Tibial nerve (tissue), 4 donors: ENCODE measurements at regions not wholly inside any gene's neighbourhood (a gene's known extent, or its start where the extent isn't known, plus 50 kb on each side); places are given as distances from the start of the nearest gene placed in this dataset.

ENCODE experiments used
- DNase-seq, 2 donors: peaks; one replicate each; pipeline ENCODE4 v3.0.0-alpha.2; 2019; ENCODE audit warnings: low spot score in 2 of 2
- H3K27ac ChIP-seq, 4 donors: fragments of 200-600 bp; sonication (generic) in 3 of 4; one replicate each; pipeline ENCODE4 v1.5.1; 2017 to 2019; ENCODE audit warnings: mild to moderate bottlenecking in 1 of 4
- H3K27me3 ChIP-seq, 2 donors: fragments of 200-600 bp; sonication (generic) in 1 of 2; one replicate each; pipeline versions ENCODE4 v1.5.1 to v1.6.0; 2017 to 2019
- H3K36me3 ChIP-seq, 3 donors: fragments of 200-600 bp; sonication (generic); one replicate each; pipeline ENCODE4 v1.5.1; 2018 to 2019
- H3K4me1 ChIP-seq, 4 donors: fragments of 200-600 bp; sonication (generic) in 3 of 4; one replicate each; pipeline ENCODE4 v1.5.1; 2017 to 2019
- H3K4me3 ChIP-seq, 4 donors: fragments of 200-600 bp; sonication (generic) in 3 of 4; one replicate each; pipeline ENCODE4 v1.5.1; 2017 to 2019; ENCODE audit warnings: mild to moderate bottlenecking in 1 of 4, moderate library complexity in 1 of 4
- H3K9me3 ChIP-seq, 4 donors: fragments of 200-600 bp; sonication (generic) in 3 of 4; one replicate each; pipeline ENCODE4 v1.5.1; 2017 to 2019
- EP300 ChIP-seq, 2 donors: sonication (generic); formaldehyde crosslinking; IDR thresholded peaks; one replicate each; pipeline ENCODE4 v1.6.1; 2017; ENCODE audit warnings: antibody characterized with exemption in 2 of 2, mild to moderate bottlenecking in 1 of 2
- POLR2A ChIP-seq, 2 donors: fragments of 450-650 bp; IDR thresholded peaks; one replicate each; pipeline ENCODE4 v1.6.1; 2017; ENCODE audit warnings: antibody characterized with exemption in 2 of 2, mild to moderate bottlenecking in 2 of 2, moderate library complexity in 2 of 2
- WGBS, 2 donors: methylation state at CpG; one replicate each; pipeline ENCODE4 v1.1.5; 2018; 5-methylcytosine and 5-hydroxymethylcytosine counted together
- TF ChIP-seq, protein P1 (sequence below), 5 experiments: fragments of 200-600 bp in 3 of 5; fragments of 450-650 bp in 2 of 5; sonication (generic) in 3 of 5; IDR thresholded peaks; one replicate each; pipeline ENCODE4 v1.5.1; 2016 to 2019; ENCODE audit warnings: antibody characterized with exemption in 5 of 5, mild to moderate bottlenecking in 3 of 5, moderate library complexity in 2 of 5

DNA sequence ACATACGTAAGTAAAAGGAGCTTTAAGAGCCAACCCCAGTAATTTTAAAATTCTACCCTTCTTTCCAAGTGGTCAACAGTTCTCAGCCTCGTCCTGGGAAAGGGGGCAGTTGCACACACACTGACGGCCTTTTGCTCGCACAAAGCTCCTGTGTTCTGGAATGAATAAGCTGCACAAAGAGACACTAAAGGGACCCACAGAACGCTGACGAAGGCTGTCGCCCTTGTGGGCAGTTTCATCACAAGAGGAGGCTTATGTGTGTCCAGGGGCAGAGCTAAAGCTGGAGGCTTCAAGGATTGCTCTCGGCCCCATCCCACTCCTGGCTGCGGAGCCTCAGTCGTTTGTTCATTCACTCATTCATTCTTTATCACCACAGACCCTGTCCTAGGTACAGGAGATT is 67.0 kb upstream of the NEK6 start:
- peaks cover 0 to 8% (median 0%) of the 10 kb centered on the region in 4 donors for H3K9me3 ChIP-seq
- TF ChIP-seq, protein P1, sequence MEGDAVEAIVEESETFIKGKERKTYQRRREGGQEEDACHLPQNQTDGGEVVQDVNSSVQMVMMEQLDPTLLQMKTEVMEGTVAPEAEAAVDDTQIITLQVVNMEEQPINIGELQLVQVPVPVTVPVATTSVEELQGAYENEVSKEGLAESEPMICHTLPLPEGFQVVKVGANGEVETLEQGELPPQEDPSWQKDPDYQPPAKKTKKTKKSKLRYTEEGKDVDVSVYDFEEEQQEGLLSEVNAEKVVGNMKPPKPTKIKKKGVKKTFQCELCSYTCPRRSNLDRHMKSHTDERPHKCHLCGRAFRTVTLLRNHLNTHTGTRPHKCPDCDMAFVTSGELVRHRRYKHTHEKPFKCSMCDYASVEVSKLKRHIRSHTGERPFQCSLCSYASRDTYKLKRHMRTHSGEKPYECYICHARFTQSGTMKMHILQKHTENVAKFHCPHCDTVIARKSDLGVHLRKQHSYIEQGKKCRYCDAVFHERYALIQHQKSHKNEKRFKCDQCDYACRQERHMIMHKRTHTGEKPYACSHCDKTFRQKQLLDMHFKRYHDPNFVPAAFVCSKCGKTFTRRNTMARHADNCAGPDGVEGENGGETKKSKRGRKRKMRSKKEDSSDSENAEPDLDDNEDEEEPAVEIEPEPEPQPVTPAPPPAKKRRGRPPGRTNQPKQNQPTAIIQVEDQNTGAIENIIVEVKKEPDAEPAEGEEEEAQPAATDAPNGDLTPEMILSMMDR (IDR thresholded peaks at IDR 0.05) = peak in 1 of 5 experiments; percentile 29
- TF ChIP-seq EP300 (IDR thresholded peaks at IDR 0.05) (peak; percentile 83 to 94), POLR2A (IDR thresholded peaks at IDR 0.05) (peak; percentile 8 to 45)
- no peaks in the 10 kb centered on the region for H3K27me3 ChIP-seq
- H3K27ac ChIP-seq = peak overlapping the region; percentile 62 to 95 (median 82)
- peak; percentile 26 to 35 for DNase-seq
- no peaks in the 10 kb centered on the region for H3K36me3 ChIP-seq
- no peak overlapping the region for H3K4me3 ChIP-seq
- 40 to 47% methylated on average over 10 of the region's 10 CpGs for WGBS, 2 donors
- peaks cover 0 to 15% (median 5%) of the 10 kb centered on the region in 4 donors for H3K4me1 ChIP-seq

DNA sequence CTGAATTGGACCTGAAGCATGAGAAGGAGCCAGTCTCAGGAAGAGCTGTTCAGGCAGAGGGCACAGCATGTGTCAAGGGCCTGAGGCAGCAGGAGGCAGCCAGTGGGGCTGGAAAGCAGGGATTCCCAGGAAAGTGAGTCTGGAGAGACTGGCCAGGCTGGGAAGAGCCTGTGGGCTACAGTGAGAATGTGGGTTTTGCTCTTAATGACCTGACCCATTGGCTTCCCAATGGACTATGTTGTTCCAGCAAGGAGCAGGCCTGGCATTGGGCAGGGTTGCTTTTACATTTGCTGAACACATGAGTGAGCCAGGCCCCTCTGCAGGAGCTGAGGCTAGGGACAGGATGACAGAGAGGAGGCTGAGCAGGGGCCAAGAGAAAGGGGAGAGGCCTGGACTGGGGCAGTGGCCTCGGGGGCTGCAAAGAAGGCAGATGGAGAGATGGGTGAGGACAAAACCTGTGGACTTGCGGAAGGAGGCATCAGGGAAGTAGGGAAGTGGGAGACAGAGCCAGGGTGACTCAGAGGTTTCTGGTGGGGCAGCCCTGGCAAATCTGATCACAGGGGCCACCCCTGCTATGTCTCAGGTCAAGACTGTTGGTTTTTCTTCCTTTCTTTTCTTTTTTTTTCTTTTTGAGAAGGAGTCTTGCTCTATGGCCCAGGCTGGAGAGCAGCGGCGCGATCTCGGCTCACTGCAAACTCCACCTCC is 65.9 kb upstream of the NEK6 start:
- peaks cover 0 to 17% (median 2%) of the 10 kb centered on the region in 4 donors for H3K9me3 ChIP-seq
- H3K4me1 ChIP-seq = peaks cover 0 to 15% (median 5%) of the 10 kb centered on the region in 4 donors
- 61 to 84% methylated on average over 6 of the region's 6 CpGs for WGBS, 2 donors
- H3K27me3 ChIP-seq = no peaks in the 10 kb centered on the region
- DNase-seq = no peak
- no peaks in the 10 kb centered on the region for H3K36me3 ChIP-seq
- TF ChIP-seq POLR2A (IDR thresholded peaks at IDR 0.05) = no peak
- TF ChIP-seq, protein P1 (IDR thresholded peaks at IDR 0.05) = no peak
- no peak for TF ChIP-seq EP300 (IDR thresholded peaks at IDR 0.05)
- H3K27ac ChIP-seq = peak overlapping the region; percentile 62 to 95 (median 82)
- no peak overlapping the region for H3K4me3 ChIP-seq

GRCh38 chr9:124196814-124197176 is 61.0 kb upstream of the NEK6 start:
- 93 to 94% methylated on average over 2 of the region's 2 CpGs for WGBS, 2 donors
- DNase-seq = no peak
- Histone ChIP-seq H3K4me1 (peaks cover 0 to 5% (median 2%) of the 10 kb centered on the region in 4 donors), H3K4me3 (no peak overlapping the region), H3K27me3 (no peaks in the 10 kb centered on the region), H3K9me3 (peaks cover 0 to 20% (median 2%) of the 10 kb centered on the region in 4 donors), H3K36me3 (no peaks in the 10 kb centered on the region), H3K27ac (no peak overlapping the region)
- TF ChIP-seq EP300 (IDR thresholded peaks at IDR 0.05) (no peak), POLR2A (IDR thresholded peaks at IDR 0.05) (no peak)
- TF ChIP-seq, protein P1 (IDR thresholded peaks at IDR 0.05) = no peak

DNA sequence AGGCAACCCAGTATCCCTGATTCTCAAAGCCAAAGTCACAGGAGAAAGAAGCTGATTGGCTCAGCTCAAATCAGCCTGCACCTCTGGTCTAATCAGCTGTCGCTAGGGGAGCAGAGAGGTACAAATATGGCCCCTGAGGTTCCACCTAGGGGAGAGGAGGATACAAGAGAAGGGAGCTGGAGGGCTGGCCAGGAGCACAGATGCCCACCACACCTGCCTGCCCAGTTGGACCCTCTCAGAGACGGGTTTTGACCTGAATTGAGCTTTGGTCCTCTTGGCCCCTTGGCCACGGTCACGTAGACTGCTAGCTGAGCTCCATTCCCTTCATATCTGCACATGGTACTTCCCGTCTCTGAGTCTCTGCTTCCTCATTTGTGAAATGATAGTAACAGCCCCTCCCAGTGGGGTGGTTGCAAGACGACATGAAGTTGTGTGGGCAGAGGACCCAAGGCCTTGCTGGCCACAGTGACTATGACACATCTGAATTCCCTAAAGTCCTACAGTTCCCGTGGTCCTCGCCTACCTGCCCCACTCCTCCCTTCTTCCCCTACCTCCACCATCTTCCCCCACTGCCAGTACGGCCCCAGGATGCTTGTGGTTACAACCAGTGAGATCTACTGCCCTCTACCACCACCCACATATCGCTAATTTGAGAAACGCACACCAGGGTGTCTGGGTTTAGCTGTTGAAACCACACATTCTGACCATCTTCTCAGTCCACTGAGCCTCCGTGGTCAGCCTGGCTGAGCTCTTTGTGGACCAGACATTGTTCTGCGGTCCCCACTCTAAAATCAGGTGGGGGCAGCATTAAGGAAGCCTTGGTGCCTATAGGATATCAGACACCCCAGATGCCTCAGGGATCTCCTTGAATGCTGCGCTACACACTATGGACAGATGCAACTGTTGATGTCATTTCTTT is 60.3 kb upstream of the NEK6 start:
- Histone ChIP-seq H3K4me3 (no peak overlapping the region), H3K27me3 (no peaks in the 10 kb centered on the region), H3K36me3 (no peaks in the 10 kb centered on the region), H3K4me1 (no peaks in the 10 kb centered on the region), H3K9me3 (peaks cover 0 to 20% (median 2%) of the 10 kb centered on the region in 4 donors), H3K27ac (no peak overlapping the region)
- no peak for TF ChIP-seq POLR2A (IDR thresholded peaks at IDR 0.05)
- TF ChIP-seq EP300 (IDR thresholded peaks at IDR 0.05) = no peak
- TF ChIP-seq, protein P1 (IDR thresholded peaks at IDR 0.05) = no peak
- WGBS, 2 donors = 71 to 82% methylated on average over 14 of the region's 14 CpGs
- no peak for DNase-seq

GRCh38 chr9:124198331-124198730 is 59.4 kb upstream of the NEK6 start:
- TF ChIP-seq EP300 (IDR thresholded peaks at IDR 0.05) (no peak), POLR2A (IDR thresholded peaks at IDR 0.05) (no peak)
- TF ChIP-seq, protein P1 (IDR thresholded peaks at IDR 0.05) = no peak
- WGBS, 2 donors = 88 to 89% methylated on average over 5 of the region's 5 CpGs
- peaks cover 0 to 20% (median 2%) of the 10 kb centered on the region in 4 donors for H3K9me3 ChIP-seq
- no peaks in the 10 kb centered on the region for H3K27me3 ChIP-seq
- H3K4me1 ChIP-seq = peaks cover 0 to 5% (median 0%) of the 10 kb centered on the region in 4 donors
- H3K36me3 ChIP-seq = no peaks in the 10 kb centered on the region
- H3K4me3 ChIP-seq = no peak overlapping the region
- DNase-seq = no peak
- H3K27ac ChIP-seq = no peak overlapping the region
